NCI-H748 (cell line): ENCODE measurements at regions not wholly inside any gene's neighbourhood (a gene's known extent, or its start where the extent isn't known, plus 50 kb on each side); places are given as distances from the start of the nearest gene placed in this dataset.

Experiments used
- DNase-seq: peaks from one replicate; lab custom pipeline; 2025; ENCODE audit not compliant: unreplicated experiment; lab: John Stamatoyannopoulos, UW

- DNase-seq, result peak; percentile 71
Measured at GRCh38 chr11:116199182-116199581, 573.6 kb downstream of the BUD13 start.

- peak; percentile 58 for DNase-seq
Measured at GRCh38 chr11:116194156-116194904, 578.5 kb downstream of the BUD13 start.

GRCh38 chr11:116193321-116194131, 579.3 kb downstream of the BUD13 start:
- DNase-seq, result peak; percentile 77

GRCh38 chr11:116192509-116193210, 580.1 kb downstream of the BUD13 start:
- DNase-seq, result peak; percentile 17

- no peak for DNase-seq
Measured at GRCh38 chr11:116190861-116191260, 581.9 kb downstream of the BUD13 start.

GRCh38 chr11:116189408-116190170, 583.2 kb downstream of the BUD13 start:
- no peak for DNase-seq

GRCh38 chr11:116188350-116188749, 584.4 kb downstream of the BUD13 start:
- DNase-seq, result no peak

GRCh38 chr11:116187026-116187425, 585.8 kb downstream of the BUD13 start:
- DNase-seq, result no peak

- no peak for DNase-seq
Measured at GRCh38 chr11:116185551-116185950, 587.2 kb downstream of the BUD13 start.

- no peak for DNase-seq
Measured at GRCh38 chr11:116184763-116185162, 588.0 kb downstream of the BUD13 start.

GRCh38 chr11:116182356-116182966, 590.3 kb downstream of the BUD13 start:
- no peak for DNase-seq

- no peak for DNase-seq
Measured at GRCh38 chr11:116180806-116181600, 591.8 kb downstream of the BUD13 start.

- DNase-seq, result no peak
Measured at GRCh38 chr11:116179401-116179800, 593.4 kb downstream of the BUD13 start.

GRCh38 chr11:116177521-116178210, 595.1 kb downstream of the BUD13 start:
- DNase-seq, result no peak

- no peak for DNase-seq
Measured at GRCh38 chr11:116176484-116177005, 596.2 kb downstream of the BUD13 start.

- DNase-seq, result no peak
Measured at GRCh38 chr11:116175707-116176106, 597.1 kb downstream of the BUD13 start.

GRCh38 chr11:116173941-116174911, 598.6 kb downstream of the BUD13 start:
- DNase-seq, result peak; percentile 1

GRCh38 chr11:116173506-116173905, 599.3 kb downstream of the BUD13 start:
- no peak for DNase-seq
